ENCODE measurements at regions not wholly inside any gene's neighbourhood (a gene's known extent, or its start where the extent isn't known, plus 50 kb on each side); places are given as distances from the start of the nearest gene placed in this dataset.

- DNase-seq: no peak
Observed at GRCh38 chr1:5311634-5312292, 657.4 kb downstream of the AJAP1 start.

- no peak for DNase-seq
Observed at GRCh38 chr1:5311147-5311546, 656.7 kb downstream of the AJAP1 start.

GRCh38 chr1:5308249-5308648 is 653.8 kb downstream of the AJAP1 start:
- DNase-seq: no peak

DNA sequence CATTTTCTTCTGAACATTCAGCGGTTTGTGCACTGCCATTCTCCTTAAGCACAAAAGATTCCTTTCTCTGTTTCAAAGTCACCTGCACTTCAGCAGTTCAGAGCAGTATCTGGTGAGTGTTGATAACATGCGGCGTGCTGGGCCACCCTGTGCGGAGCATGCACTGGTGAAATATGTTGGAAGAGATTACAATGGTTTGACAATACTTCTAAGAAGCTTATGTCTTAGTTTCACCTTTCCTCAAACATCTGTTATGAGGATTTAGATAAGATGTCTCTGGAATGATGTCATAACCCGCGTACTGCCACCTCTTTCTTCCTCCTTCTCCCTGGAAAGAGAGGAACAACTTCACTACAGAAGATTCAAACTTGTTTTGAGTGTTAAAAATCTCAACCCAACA is 650.3 kb downstream of the AJAP1 start:
- DNase-seq: no peak

DNA sequence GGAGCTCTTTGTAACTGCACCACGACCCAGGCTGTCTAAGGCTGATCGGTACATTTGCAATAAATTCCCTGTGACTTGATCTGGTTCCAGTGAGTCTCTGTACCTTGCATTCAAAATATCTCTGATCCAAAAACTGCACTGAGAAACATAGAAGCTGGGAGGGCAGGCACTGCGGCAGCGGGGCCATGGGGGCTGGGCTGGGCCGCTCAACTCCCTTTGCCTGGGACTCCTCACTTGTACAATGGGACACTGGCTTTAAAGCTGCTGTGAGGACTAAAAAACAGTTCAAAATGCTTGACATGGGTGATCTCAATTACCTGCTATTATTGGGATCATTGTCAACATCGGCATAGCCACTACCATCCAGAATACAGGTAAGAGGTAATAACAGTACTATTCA is 644.0 kb downstream of the AJAP1 start:
- DNase-seq: no peak

GRCh38 chr1:5297886-5298239 is 643.5 kb downstream of the AJAP1 start:
- DNase-seq: no peak

DNA sequence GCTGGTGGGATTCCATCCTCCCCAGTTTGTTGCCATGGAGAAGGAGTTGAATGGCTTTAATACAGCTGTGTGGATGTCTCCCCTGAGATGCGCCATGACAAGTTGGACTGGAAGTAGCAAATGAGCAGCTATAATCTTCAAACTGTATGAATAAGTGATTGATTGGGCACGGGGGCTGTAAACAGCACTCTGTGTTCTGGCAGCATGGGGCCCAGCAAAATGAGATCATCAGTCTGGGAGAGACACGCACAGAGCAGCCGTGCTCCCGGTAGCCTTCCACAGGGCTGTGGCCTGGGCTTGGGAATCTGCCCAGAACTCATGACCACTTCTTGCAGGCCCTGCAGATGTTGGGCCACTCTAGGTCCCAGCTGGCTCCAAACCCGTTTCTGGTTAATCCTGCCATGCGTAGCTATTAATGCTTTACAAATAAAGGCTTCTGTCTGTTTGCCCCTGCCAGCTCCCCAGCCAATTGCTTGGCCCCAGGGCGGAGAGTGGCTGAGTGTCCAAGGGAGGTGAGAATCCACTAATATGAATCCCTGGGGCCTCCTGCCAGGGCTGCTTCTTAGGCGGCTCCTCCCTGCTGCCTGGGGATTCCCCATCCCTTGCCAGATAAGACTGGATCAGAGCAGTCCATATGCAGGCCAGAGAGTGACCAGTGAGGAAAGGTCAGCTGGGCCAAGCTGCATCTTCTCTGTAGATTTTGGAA is 642.9 kb downstream of the AJAP1 start:
- no peak for DNase-seq

DNA sequence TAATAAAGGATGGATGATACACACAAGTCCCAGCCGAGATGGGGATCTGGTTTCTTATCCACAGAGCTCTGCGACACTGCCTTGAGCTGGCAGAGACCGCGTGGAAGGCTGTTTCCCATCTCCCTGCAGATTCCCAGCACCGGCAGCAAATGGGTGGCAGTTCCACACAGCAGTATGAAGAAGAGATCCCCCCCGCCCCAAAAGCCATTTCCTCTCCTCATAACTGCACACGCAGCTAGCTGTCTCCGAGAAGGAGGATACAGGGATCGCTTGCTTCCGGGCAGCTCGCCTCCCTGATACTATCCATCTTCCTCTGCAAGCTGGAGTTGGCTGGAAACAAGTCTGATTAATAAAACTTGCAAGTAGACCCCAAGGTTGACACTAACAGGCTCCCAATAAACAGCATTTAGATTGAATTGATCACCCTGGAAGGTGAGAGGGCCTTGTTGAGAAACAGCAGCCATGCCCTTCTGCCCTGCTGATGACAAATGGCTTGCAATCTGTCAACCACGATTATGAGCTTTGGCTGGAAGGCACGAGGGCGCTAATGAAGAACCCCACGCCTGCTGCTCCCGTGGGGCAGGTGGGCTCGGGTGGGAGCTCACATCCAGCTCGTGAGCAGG is 642.3 kb downstream of the AJAP1 start:
- no peak for DNase-seq

DNA sequence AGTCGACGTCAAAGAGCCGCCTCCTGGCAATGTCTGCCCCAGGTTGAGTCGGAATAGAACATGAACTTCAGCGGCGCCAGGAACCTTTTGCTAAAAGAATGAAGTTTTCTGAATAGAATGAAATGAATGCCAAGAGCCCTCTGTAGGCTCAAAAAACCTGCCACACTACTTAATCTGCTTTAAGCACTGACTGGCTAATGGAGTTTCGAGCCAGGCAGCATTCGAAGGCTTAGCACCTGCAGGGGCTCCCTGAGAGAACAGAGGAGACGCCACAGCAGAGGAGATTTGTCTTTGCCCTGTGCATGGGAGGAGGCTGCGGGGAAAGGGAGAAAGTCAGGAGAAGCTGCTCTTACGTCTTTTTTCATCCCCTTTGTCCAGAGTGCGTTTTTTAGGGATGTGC is 641.7 kb downstream of the AJAP1 start:
- no peak for DNase-seq

DNA sequence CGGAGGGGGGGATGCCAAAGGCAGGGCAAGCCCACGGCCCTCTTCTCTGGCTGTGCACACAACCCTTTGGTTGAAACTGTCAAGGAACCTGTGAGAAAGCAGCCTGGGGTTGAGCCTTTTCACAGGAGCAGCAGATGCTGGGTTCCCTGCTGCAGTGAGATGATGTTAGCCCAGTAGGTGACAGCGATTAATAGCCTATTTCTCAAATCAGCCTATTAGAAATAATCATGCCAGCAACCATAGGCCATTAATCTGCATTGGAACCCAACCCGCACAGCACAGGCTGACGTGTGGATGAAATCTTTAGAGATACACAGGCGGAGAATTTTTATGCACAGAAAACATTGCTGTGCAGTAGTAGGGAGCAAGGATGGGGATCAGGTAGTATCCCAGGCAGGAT is 637.5 kb downstream of the AJAP1 start:
- no peak for DNase-seq

GRCh38 chr1:5287178-5288150 is 633.1 kb downstream of the AJAP1 start:
- no peak for DNase-seq

- DNase-seq: no peak
Observed at GRCh38 chr1:5286244-5286643, 631.8 kb downstream of the AJAP1 start.

DNA sequence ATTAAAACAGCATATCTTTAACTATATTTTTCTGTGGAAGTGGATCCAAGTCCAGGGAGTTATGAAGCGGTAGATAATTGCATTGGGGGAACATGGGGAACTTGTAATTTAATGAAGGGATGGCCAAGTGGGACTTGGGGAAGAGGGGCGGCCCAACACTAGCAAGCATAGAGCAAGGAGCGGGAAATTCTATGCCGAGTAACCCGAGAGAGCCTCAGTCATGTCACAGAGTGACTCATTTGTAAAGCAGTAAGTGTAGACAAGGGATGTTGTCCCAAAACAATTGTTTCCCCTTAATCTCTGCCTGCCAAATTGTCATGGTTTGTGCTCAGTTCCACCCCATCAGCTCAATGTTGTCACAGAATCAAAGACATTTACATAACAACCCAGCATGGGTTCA is 620.1 kb downstream of the AJAP1 start:
- no peak for DNase-seq

DNA sequence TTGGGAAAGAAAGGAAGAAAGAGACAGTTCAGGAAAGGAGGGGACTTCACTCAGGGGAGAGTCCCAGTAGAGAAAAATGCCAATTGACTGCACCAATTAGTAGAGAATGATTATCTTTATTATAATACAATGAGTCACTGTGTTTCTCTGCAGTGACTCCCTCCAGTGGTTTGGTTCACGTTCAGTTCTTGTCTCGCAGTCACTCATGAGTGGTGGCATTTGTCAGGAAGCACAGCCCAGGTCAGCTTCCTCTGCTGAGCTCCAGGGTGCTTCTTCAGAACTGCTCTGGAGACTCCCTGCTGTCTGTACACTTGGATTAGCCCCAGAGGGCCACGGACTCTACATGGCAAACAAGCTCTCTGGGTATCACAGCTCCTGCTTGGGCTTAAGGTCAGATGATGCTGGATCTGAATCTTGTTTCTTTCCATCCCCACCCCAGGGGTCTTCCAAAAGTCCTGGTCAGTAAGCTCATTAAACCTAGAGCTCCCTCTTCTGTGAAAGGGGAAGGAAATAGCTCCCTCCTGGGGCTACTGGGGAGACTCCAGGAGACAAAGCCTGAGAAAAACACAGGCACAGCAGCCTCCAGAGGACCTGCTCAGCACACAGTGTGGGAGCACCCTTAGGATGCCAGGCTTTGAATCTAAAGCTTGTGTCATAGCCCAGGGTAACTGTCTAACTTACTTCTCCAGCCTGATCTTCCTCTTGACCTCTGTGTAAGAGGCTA is 619.0 kb downstream of the AJAP1 start:
- no peak for DNase-seq

- no peak for DNase-seq
Observed at GRCh38 chr1:5272325-5272724, 617.9 kb downstream of the AJAP1 start.

DNA sequence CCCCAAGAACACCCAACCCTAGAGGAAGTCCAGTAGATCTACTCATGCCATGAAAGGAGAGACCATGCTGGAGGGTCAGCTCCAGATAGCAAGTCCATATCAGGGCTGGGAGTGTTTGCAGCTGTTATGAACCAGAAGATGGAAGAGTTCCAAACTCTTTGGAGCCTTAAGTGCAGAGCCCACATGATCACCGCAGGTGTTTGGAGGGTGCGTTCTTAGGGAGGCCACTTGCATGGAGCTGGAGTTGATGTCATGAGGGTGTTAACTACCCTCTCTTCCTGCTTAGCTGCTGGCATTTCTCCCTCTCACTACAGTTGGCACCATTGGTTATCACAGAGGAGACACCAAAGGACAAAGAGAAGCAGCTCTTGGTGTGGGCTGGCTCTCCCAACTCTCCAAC is 616.9 kb downstream of the AJAP1 start:
- DNase-seq: no peak

GRCh38 chr1:5269901-5270300 is 615.5 kb downstream of the AJAP1 start:
- no peak for DNase-seq

GRCh38 chr1:5267603-5268235 is 613.3 kb downstream of the AJAP1 start:
- DNase-seq: no peak

- no peak for DNase-seq
Observed at GRCh38 chr1:5265438-5266075, 611.1 kb downstream of the AJAP1 start.

DNA sequence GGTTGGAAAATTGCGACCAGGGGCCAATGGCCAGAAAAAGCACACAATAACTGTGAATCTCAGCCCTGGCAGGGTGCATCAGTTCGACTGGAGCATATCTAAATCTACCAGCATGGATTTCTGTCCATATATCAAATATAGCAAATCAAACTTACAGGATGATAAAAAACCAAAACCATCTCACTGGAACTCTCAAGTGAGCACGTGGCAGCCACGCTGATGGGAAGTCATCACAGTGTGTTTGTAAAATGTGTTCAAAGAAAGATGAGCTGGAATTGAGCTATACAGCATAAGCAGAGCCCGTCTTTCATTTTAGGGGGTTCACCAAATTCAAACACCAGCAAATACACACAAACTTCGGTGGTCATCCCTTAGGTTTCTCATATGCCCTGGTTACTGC is 610.1 kb downstream of the AJAP1 start:
- no peak for DNase-seq

DNA sequence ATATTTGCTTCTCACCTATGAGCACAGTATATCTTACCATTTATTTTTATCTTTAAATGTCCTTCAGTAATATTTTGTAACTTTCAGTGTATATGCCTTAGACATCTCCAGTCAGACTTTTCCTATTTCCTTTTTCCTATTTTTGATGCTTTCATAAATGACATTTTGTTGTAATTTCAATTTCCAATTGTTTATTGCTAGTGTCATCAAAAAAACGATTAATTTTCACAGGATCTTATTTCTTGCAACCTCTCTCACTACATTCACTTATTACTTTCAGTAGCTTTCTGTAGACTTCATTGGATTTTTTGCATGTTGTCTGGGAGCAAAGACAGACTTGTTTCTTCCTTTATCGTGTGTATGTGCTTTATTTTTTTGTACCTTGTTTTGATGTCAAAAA is 602.4 kb downstream of the AJAP1 start:
- DNase-seq: no peak

GRCh38 chr1:5254975-5255374 is 600.6 kb downstream of the AJAP1 start:
- no peak for DNase-seq

All from AML-193 (cell line).